GM12865 (cell line): ENCODE measurements at regions not wholly inside any gene's neighbourhood (a gene's known extent, or its start where the extent isn't known, plus 50 kb on each side); places are given as distances from the start of the nearest gene placed in this dataset.

Experiments
- DNase-seq: peaks from one replicate; pipeline ENCODE4 v3.0.0; 2010; ENCODE audit warnings: low read depth
- H3K4me3 ChIP-seq: 2 replicates; pipeline ENCODE4 v1.5.1; 2011; ENCODE audit warnings: mild to moderate bottlenecking, low read depth, low read length, control low read depth
- CTCF ChIP-seq: IDR thresholded peaks from 2 replicates; pipeline ENCODE4 v1.5.1; 2011; ENCODE audit warnings: low read length, control low read depth, low read depth, inconsistent platforms; ENCODE audit not compliant: insufficient read depth; ENCODE audit errors: missing control alignments

GRCh38 chr19:31223740-31224534 lies 125.3 kb downstream of the TSHZ3 start:
- no peak for DNase-seq
- TF ChIP-seq CTCF, result no peak
- no peak overlapping the region for H3K4me3 ChIP-seq

- no peak for TF ChIP-seq CTCF
- H3K4me3 ChIP-seq, result no peak overlapping the region
- DNase-seq, result no peak
Measured at GRCh38 chr19:31220540-31220939, 128.7 kb downstream of the TSHZ3 start.

GRCh38 chr19:31214997-31215396 lies 134.2 kb downstream of the TSHZ3 start:
- no peak overlapping the region for H3K4me3 ChIP-seq
- no peak for DNase-seq
- no peak for TF ChIP-seq CTCF

GRCh38 chr19:31214086-31214485 lies 135.2 kb downstream of the TSHZ3 start:
- DNase-seq, result no peak
- H3K4me3 ChIP-seq, result no peak overlapping the region
- TF ChIP-seq CTCF, result no peak

- no peak for TF ChIP-seq CTCF
- DNase-seq, result no peak
- no peak overlapping the region for H3K4me3 ChIP-seq
Measured at GRCh38 chr19:31211088-31211487, 138.1 kb downstream of the TSHZ3 start.

- no peak overlapping the region for H3K4me3 ChIP-seq
- DNase-seq, result no peak
- no peak for TF ChIP-seq CTCF
Measured at GRCh38 chr19:31205887-31206518, 143.2 kb downstream of the TSHZ3 start.
